HG03280 (cell line): ENCODE measurements at regions not wholly inside any gene's neighbourhood (a gene's known extent, or its start where the extent isn't known, plus 50 kb on each side); places are given as distances from the start of the nearest gene placed in this dataset.
A peak's percentile ranks its signal among the peaks of the same experiment; 100 is the strongest.
"Not testable (repeated sequence)": the region's sequence is repeated elsewhere in the genome, so short reads cannot be mapped to it uniquely, and the experiment has no call there.

Source experiments
- ATAC-seq: cut with Tn5 transposase; IDR thresholded peaks from one replicate; pipeline ENCODE4 v1.9.1; 2021; ENCODE audit warnings: mild to moderate bottlenecking, moderate library complexity; ENCODE audit not compliant: unreplicated experiment

- no peak for ATAC-seq
Measured at GRCh38 chr9:75197561-75197960, 109.2 kb downstream of the OSTF1 start.

GRCh38 chr9:75198436-75198835 is 110.1 kb downstream of the OSTF1 start:
- no peak for ATAC-seq

GRCh38 chr9:75200892-75201470 is 112.7 kb downstream of the OSTF1 start:
- ATAC-seq = no peak

GRCh38 chr9:75201480-75202209 is 113.3 kb downstream of the OSTF1 start:
- no peak for ATAC-seq

- not testable (repeated sequence) for ATAC-seq
Measured at GRCh38 chr9:75207997-75208396, 119.7 kb downstream of the OSTF1 start.

- no peak for ATAC-seq
Measured at GRCh38 chr9:75210215-75210614, 121.9 kb downstream of the OSTF1 start.

- ATAC-seq = no peak
Measured at GRCh38 chr9:75213765-75214164, 125.5 kb downstream of the OSTF1 start.

GRCh38 chr9:75226403-75227139 is 138.3 kb downstream of the OSTF1 start:
- ATAC-seq = no peak

- no peak for ATAC-seq
Measured at GRCh38 chr9:75228893-75229292, 140.6 kb downstream of the OSTF1 start.

GRCh38 chr9:75229605-75230332 is 141.5 kb downstream of the OSTF1 start:
- no peak for ATAC-seq

GRCh38 chr9:75230469-75230868 is 142.2 kb downstream of the OSTF1 start:
- no peak for ATAC-seq

GRCh38 chr9:75231167-75231566 is 142.9 kb downstream of the OSTF1 start:
- no peak for ATAC-seq

GRCh38 chr9:75233011-75233410 is 144.7 kb downstream of the OSTF1 start:
- no peak for ATAC-seq

- no peak for ATAC-seq
Measured at GRCh38 chr9:75235632-75236031, 147.3 kb downstream of the OSTF1 start.

GRCh38 chr9:75238311-75238976 is 150.1 kb downstream of the OSTF1 start:
- peak; percentile 96 for ATAC-seq

GRCh38 chr9:75239176-75239575 is 150.9 kb downstream of the OSTF1 start:
- no peak for ATAC-seq

GRCh38 chr9:75242426-75242825 is 154.1 kb downstream of the OSTF1 start:
- ATAC-seq = no peak

GRCh38 chr9:75246949-75247348 is 158.6 kb downstream of the OSTF1 start:
- no peak for ATAC-seq

- ATAC-seq = peak; percentile 68
Measured at GRCh38 chr9:75265525-75265972, 177.2 kb downstream of the OSTF1 start.

- ATAC-seq = no peak
Measured at GRCh38 chr9:75269197-75269596, 180.9 kb downstream of the OSTF1 start.

GRCh38 chr9:75273055-75273454 is 184.7 kb downstream of the OSTF1 start:
- ATAC-seq = not testable (repeated sequence)
